WERI-Rb-1 (cell line): ENCODE measurements at regions not wholly inside any gene's neighbourhood (a gene's known extent, or its start where the extent isn't known, plus 50 kb on each side); places are given as distances from the start of the nearest gene placed in this dataset.

Source experiments
- DNase-seq: peaks from one replicate; pipeline ENCODE4 v3.0.0-alpha.2; 2020
- H3K27ac ChIP-seq: fragments of 250-450 bp; sonication (Bioruptor Pico); 2 replicates; pipeline ENCODE4 v1.5.1; 2020; ENCODE audit warnings: mild to moderate bottlenecking, moderate library complexity
- H3K27me3 ChIP-seq: fragments of 250-450 bp; sonication (Bioruptor Pico); 2 replicates; pipeline ENCODE4 v1.5.1; 2021; ENCODE audit warnings: mild to moderate bottlenecking, low read depth, moderate library complexity; ENCODE audit not compliant: insufficient read depth, severe bottlenecking
- H3K36me3 ChIP-seq: fragments of 250-450 bp; sonication (Bioruptor Pico); 2 replicates; pipeline ENCODE4 v1.5.1; 2020; ENCODE audit warnings: mild to moderate bottlenecking, moderate library complexity
- H3K4me3 ChIP-seq: 2 replicates; pipeline ENCODE4 v1.5.1; 2011; ENCODE audit warnings: low read depth, mild to moderate bottlenecking, control low read depth, low read length
- H3K9me3 ChIP-seq: fragments of 250-450 bp; sonication (Bioruptor Pico); 2 replicates; pipeline ENCODE4 v1.5.1; 2021; ENCODE audit warnings: mild to moderate bottlenecking, moderate library complexity; ENCODE audit not compliant: severe bottlenecking
- TF ChIP-seq, protein P1 (sequence below): IDR thresholded peaks from 2 replicates; pipeline ENCODE4 v1.5.1; 2011; ENCODE audit warnings: low read depth, mild to moderate bottlenecking, control low read depth, inconsistent platforms, low read length

DNA sequence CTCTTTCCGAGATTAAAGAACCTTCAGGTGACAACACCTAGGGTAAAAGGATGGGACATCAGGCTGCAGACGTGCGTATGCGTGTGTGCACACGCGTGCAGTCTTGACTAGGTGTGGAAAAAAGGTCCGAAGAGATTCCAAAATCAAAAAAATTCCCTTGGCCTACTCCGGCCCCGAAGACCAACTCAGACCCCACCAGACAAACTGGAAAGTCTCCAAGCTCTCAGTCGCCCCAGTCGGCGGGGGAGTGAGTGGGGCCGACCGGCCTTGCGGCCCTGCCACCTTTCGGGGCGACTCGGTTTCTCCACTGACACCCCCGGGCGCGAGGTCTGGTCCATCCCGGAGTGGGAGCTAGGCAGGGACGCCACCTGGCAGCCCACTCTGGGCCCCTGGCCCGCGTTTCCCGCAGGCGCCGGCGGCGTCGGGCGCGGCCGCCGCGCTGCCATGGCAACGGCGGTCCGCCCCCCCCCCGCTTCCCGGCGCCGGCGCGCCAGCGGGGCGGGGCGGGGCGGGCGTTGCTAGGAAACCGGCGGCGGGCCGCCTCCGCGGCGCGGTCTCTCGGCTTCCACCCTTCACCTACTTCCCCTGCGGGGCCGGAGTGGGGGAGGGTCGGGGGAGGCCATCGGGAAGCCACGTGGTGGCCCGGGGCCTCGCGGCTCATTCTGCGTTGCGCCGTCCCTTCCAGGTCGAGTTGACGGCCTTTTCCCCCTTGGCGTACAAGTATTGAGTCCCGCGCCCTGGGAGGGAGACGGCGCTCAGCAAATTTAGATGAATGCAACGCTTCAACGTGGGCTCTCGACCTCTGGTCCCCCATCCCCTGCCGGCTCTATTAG, 253.1 kb downstream of the EFCAB11 start:
- peak overlapping the region; percentile 57 for H3K27ac ChIP-seq
- H3K27me3 ChIP-seq: no peaks in the 10 kb centered on the region
- no peaks in the 10 kb centered on the region for H3K36me3 ChIP-seq
- peak; percentile 79 for DNase-seq
- peak overlapping the region; percentile 69 for H3K4me3 ChIP-seq
- TF ChIP-seq, protein P1, sequence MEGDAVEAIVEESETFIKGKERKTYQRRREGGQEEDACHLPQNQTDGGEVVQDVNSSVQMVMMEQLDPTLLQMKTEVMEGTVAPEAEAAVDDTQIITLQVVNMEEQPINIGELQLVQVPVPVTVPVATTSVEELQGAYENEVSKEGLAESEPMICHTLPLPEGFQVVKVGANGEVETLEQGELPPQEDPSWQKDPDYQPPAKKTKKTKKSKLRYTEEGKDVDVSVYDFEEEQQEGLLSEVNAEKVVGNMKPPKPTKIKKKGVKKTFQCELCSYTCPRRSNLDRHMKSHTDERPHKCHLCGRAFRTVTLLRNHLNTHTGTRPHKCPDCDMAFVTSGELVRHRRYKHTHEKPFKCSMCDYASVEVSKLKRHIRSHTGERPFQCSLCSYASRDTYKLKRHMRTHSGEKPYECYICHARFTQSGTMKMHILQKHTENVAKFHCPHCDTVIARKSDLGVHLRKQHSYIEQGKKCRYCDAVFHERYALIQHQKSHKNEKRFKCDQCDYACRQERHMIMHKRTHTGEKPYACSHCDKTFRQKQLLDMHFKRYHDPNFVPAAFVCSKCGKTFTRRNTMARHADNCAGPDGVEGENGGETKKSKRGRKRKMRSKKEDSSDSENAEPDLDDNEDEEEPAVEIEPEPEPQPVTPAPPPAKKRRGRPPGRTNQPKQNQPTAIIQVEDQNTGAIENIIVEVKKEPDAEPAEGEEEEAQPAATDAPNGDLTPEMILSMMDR: no peak
- H3K9me3 ChIP-seq: peaks cover 4% of the 10 kb centered on the region

DNA sequence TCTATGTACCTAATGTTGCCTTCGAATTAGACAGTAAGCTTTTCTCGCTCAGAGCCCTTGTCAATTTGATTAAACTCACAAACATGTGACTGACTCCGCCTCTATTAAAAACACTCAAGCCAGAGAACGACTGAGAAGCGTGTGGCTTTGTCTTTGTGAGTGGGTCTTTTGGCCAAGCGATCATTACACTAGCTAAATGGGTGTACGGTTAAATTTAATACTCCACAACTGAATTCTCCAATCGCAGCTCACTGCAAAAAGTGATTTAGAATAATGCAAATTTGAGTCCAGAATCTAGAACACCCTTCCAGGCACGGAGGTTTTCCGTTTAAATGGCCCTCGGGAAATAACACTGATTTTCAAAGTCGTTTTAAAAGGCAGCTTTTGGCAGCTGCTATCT, 253.7 kb downstream of the EFCAB11 start:
- Histone ChIP-seq H3K36me3 (no peaks in the 10 kb centered on the region), H3K27ac (no peak overlapping the region; the same call in 1 of the 2 replicates), H3K27me3 (no peaks in the 10 kb centered on the region), H3K4me3 (peak overlapping the region; percentile 69), H3K9me3 (peaks cover 4% of the 10 kb centered on the region)
- TF ChIP-seq, protein P1: no peak
- no peak for DNase-seq

DNA sequence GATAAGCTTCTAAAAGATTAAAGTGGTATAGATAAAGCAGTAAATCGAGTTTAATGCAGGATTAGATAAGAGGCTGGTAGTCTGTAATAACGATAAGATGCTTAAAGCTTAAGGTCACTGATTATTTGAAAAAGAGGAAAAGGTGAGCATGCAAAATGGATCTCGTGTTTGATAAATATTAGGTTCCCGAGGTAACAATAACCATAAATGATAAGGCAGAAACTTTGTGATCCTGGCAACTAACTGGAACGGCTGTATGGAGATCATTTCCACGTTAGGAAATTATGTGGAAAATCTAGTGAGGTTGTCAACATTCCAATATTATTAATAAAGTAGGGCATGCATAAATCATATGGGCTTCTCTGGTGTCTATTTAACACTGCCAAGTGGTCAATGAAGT, 255.5 kb downstream of the EFCAB11 start:
- TF ChIP-seq, protein P1: no peak
- no peak overlapping the region for H3K27ac ChIP-seq

DNA sequence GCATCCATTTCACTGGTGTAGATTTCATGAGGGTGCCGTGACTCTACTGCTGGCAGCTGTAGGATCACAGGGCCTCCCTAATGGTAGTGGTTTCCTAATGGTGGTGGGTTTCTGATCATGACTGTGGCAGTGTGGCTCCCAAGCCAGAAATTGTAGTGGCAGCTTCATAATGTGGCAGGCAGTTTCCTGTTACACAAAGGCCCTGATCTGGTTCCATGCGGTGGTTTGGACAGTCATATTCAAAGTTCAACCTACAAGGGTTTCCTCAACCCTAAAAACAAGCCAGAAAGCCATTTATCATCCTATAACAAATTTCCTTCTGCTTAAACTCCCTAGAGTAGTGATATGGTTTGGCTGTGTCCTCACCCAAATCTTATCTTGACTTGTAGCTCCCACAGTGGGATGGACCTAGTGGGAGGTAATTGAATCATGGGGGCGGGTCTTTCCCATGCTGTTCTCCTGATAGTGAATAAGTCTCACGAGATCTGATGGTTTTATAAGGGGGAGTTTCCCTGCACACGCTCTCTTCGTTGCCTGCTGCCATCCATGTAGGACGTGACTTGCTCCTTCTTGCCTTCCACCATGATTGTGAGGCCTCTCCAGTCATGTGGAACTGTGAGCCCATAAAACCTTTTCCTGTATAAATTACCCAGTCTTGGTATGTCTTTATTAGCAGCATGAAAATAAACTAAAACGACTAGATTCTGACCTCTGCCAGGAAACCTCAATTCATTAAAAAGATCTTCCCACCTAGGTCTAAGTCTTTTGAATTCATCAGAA, 257.1 kb downstream of the EFCAB11 start:
- DNase-seq: no peak
- TF ChIP-seq, protein P1: no peak
- no peaks in the 10 kb centered on the region for H3K36me3 ChIP-seq
- H3K27ac ChIP-seq: no peak overlapping the region
- no peaks in the 10 kb centered on the region for H3K9me3 ChIP-seq
- H3K4me3 ChIP-seq: no peak overlapping the region
- H3K27me3 ChIP-seq: no peaks in the 10 kb centered on the region

More for the DNA sequence above, 255.5 kb downstream of the EFCAB11 start:
- Histone ChIP-seq H3K36me3 (no peaks in the 10 kb centered on the region), H3K9me3 (peaks cover 4% of the 10 kb centered on the region), H3K27me3 (no peaks in the 10 kb centered on the region), H3K4me3 (no peak overlapping the region)
- DNase-seq: no peak

DNA sequence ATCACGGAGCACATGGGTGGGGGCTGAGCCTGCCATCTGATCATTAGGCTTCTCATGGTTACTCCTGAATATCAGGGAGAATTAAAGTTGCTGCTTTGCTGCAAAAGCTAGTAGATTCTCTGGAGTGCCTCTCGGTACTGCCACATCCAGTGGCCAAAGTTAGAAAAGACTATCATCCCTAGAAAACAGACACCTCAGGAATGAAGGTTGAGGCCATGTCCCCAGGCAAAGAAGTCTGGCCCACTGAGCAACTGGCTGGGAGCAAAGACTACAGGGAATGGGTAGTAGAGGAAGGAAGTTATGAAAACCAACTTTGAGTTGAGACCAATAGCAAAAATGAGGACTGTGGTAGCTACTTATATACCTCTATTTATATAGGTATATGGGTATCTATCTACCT, 258.7 kb downstream of the EFCAB11 start:
- DNase-seq: no peak
- TF ChIP-seq, protein P1: no peak
- H3K4me3 ChIP-seq: no peak overlapping the region
- no peaks in the 10 kb centered on the region for H3K9me3 ChIP-seq
- no peaks in the 10 kb centered on the region for H3K36me3 ChIP-seq
- no peak overlapping the region for H3K27ac ChIP-seq
- H3K27me3 ChIP-seq: no peaks in the 10 kb centered on the region
